ENCODE measurements at regions not wholly inside any gene's neighbourhood (a gene's known extent, or its start where the extent isn't known, plus 50 kb on each side); places are given as distances from the start of the nearest gene placed in this dataset.

DNA sequence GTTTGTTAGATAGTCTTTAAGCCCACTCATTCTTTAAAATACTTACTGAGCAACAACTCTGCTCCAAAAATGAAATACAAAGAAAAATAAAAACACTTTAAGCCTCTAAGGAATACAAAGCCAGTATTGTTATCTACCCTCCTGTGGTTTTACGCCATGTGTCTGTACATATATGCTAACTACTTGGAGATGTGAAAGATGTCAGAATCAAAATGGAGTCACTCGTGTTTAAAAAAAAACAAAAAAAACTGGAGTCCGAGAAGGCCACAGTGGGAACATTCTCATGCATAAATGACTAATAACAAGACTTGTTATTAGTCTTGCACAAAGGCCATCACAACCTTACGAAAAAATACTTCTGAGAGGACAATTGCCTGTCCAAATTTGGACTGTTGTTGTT, 393.1 kb downstream of the TBC1D4 start:
- H3K4me3 Mint-ChIP-seq, result no peak overlapping the region
- no peak for ATAC-seq
- no peaks in the 10 kb centered on the region for H3K36me3 Mint-ChIP-seq
- no peak overlapping the region for H3K27ac Mint-ChIP-seq
- ChIA-PET CTCF (no interaction called here), POLR2A (no interaction called here)
- H3K27me3 Mint-ChIP-seq (ENCODE audit: low read depth), result no peaks in the 10 kb centered on the region
- TF ChIP-seq USF1 (CRISPR knock-in tag; IDR thresholded peaks at IDR 0.05) (no peak), SP1 (CRISPR knock-in tag; conservative IDR thresholded peaks at IDR 0.05) (no peak), ZNF281 (CRISPR knock-in tag; IDR thresholded peaks at IDR 0.05) (no peak), ATF6 (CRISPR knock-in tag; IDR thresholded peaks at IDR 0.05) (no peak), E2F4 (CRISPR knock-in tag; IDR thresholded peaks at IDR 0.05; ENCODE audit: borderline replicate concordance, low read depth) (no peak), CREB1 (CRISPR knock-in tag; IDR thresholded peaks at IDR 0.05) (no peak), KAT7 (CRISPR knock-in tag; IDR thresholded peaks at IDR 0.05; ENCODE audit: borderline replicate concordance) (no peak), TCF7 (CRISPR knock-in tag; IDR thresholded peaks at IDR 0.05; ENCODE audit: low read depth) (no peak), ARID4B (CRISPR knock-in tag; IDR thresholded peaks at IDR 0.05; ENCODE audit: borderline replicate concordance) (no peak), ZNF121 (CRISPR knock-in tag; IDR thresholded peaks at IDR 0.05) (no peak), RELA (CRISPR knock-in tag; IDR thresholded peaks at IDR 0.05; ENCODE audit: borderline replicate concordance) (no peak), HMGA2 (CRISPR knock-in tag; IDR thresholded peaks at IDR 0.05) (no peak)
- TF ChIP-seq, protein P1, sequence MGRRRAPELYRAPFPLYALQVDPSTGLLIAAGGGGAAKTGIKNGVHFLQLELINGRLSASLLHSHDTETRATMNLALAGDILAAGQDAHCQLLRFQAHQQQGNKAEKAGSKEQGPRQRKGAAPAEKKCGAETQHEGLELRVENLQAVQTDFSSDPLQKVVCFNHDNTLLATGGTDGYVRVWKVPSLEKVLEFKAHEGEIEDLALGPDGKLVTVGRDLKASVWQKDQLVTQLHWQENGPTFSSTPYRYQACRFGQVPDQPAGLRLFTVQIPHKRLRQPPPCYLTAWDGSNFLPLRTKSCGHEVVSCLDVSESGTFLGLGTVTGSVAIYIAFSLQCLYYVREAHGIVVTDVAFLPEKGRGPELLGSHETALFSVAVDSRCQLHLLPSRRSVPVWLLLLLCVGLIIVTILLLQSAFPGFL (CRISPR knock-in tag; IDR thresholded peaks at IDR 0.05; ENCODE audit: borderline replicate concordance), result no peak
- DNase-seq (ENCODE audit: low spot score), result no peak
- H3K4me1 Mint-ChIP-seq, result peaks cover 8% of the 10 kb centered on the region
- no peaks in the 10 kb centered on the region for H3K9me3 Mint-ChIP-seq

DNA sequence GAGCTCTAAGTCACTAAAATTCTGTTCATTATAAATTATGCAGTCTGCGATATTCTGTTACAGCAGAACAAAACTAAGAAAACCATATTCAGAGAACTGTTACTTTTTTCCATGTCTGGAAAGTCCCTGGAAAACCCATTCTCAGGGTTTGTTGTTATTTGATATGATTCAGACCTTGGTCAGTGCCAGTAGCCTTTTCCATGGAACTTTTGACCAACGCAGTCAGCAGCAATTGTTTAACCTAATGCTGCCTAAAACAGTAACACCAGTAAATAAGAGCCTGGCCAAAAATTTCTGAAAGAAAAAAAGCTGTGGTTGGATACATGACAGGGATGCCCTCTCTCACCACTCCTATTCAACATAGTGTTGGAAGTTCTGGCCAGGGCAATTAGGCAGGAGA, 402.7 kb downstream of the TBC1D4 start:
- H3K27me3 Mint-ChIP-seq (ENCODE audit: low read depth), result no peaks in the 10 kb centered on the region
- CTCF ChIA-PET, result no interaction called here
- ATAC-seq, result no peak
- H3K4me1 Mint-ChIP-seq, result peaks cover 5% of the 10 kb centered on the region; the same call in 1 of the 2 replicates
- H3K9me3 Mint-ChIP-seq, result 0 out of 2 replicates have a peak, but pooled peaks cover 5% of the 10 kb centered on the region
- DNase-seq (ENCODE audit: low spot score), result no peak
- POLR2A ChIA-PET, result no interaction called here
- no peak overlapping the region for H3K4me3 Mint-ChIP-seq
- H3K36me3 Mint-ChIP-seq, result no peaks in the 10 kb centered on the region
- no peak overlapping the region for H3K27ac Mint-ChIP-seq
- TF ChIP-seq SOX15 (CRISPR knock-in tag; IDR thresholded peaks at IDR 0.05) (no peak), ZNF281 (CRISPR knock-in tag; IDR thresholded peaks at IDR 0.05) (no peak)
- TF ChIP-seq, protein P2, sequence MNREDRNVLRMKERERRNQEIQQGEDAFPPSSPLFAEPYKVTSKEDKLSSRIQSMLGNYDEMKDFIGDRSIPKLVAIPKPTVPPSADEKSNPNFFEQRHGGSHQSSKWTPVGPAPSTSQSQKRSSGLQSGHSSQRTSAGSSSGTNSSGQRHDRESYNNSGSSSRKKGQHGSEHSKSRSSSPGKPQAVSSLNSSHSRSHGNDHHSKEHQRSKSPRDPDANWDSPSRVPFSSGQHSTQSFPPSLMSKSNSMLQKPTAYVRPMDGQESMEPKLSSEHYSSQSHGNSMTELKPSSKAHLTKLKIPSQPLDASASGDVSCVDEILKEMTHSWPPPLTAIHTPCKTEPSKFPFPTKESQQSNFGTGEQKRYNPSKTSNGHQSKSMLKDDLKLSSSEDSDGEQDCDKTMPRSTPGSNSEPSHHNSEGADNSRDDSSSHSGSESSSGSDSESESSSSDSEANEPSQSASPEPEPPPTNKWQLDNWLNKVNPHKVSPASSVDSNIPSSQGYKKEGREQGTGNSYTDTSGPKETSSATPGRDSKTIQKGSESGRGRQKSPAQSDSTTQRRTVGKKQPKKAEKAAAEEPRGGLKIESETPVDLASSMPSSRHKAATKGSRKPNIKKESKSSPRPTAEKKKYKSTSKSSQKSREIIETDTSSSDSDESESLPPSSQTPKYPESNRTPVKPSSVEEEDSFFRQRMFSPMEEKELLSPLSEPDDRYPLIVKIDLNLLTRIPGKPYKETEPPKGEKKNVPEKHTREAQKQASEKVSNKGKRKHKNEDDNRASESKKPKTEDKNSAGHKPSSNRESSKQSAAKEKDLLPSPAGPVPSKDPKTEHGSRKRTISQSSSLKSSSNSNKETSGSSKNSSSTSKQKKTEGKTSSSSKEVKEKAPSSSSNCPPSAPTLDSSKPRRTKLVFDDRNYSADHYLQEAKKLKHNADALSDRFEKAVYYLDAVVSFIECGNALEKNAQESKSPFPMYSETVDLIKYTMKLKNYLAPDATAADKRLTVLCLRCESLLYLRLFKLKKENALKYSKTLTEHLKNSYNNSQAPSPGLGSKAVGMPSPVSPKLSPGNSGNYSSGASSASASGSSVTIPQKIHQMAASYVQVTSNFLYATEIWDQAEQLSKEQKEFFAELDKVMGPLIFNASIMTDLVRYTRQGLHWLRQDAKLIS (CRISPR knock-in tag; IDR thresholded peaks at IDR 0.05; ENCODE audit: borderline replicate concordance), result no peak

All from WTC11 (cell line).